ENCODE measurements at regions not wholly inside any gene's neighbourhood (a gene's known extent, or its start where the extent isn't known, plus 50 kb on each side); places are given as distances from the start of the nearest gene placed in this dataset.
A peak's percentile ranks its signal among the peaks of the same experiment; 100 is the strongest.

DNA sequence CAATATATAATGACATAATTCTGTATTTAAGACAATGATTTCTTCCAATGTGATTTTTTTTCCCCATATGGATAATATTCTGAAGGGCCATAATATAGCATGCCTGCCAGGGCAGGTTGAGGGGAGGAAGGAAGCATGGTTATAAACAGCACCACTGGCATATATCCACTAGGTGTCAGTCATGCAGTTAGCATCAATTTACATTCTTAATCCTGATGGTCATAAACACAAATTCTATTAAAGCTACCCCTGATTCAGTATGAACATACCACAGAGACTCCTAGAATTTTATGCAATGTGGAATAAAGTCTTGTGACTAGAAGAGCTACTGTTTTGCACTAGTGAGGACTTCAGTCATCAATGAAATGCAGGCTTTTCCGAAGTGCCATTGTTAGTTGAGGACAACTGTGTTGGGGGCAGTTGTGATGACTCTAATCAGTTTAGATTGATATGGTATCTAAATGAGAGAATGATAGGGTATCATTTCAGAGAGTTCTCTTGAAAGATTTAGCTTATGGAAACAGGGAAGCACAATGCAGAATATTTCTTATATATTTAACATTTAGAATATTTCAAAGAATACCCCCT, 342.7 kb upstream of the NR5A2 start:
- Histone ChIP-seq H3K9ac (ENCODE audit: extremely low read depth, low read length, poor library complexity, severe bottlenecking) (no peak overlapping the region), H3K27ac (ENCODE audit: low read depth, low read length) (no peak overlapping the region), H3K4me3 (ENCODE audit: low read length) (no peak overlapping the region), H3K9me3 (ENCODE audit: control insufficient read depth, low read length) (no peaks in the 10 kb centered on the region), H3K4me1 (ENCODE audit: control insufficient read depth, insufficient read depth, low read length) (peaks cover 14% of the 10 kb centered on the region), H3K27me3 (ENCODE audit: control insufficient read depth, insufficient read depth, low read length, poor library complexity, severe bottlenecking) (no peaks in the 10 kb centered on the region), H3K36me3 (ENCODE audit: control insufficient read depth, insufficient read depth, low read length) (no peaks in the 10 kb centered on the region)
- 45 to 86% methylated on average over 1 of the region's 1 CpG for WGBS, 2 experiments (ENCODE audit: insufficient coverage in 1 of 2, insufficient read length in 1 of 2)
- Mint-ChIP-seq H3K27ac (no peak overlapping the region), H3K4me3 (no peak overlapping the region), H3K27me3 (ENCODE audit: insufficient read depth) (no peaks in the 10 kb centered on the region), H3K4me1 (peaks cover 36% of the 10 kb centered on the region), H3K36me3 (ENCODE audit: low read depth) (no peaks in the 10 kb centered on the region), H3K9me3 (no peaks in the 10 kb centered on the region)
- TF ChIP-seq, protein P1, sequence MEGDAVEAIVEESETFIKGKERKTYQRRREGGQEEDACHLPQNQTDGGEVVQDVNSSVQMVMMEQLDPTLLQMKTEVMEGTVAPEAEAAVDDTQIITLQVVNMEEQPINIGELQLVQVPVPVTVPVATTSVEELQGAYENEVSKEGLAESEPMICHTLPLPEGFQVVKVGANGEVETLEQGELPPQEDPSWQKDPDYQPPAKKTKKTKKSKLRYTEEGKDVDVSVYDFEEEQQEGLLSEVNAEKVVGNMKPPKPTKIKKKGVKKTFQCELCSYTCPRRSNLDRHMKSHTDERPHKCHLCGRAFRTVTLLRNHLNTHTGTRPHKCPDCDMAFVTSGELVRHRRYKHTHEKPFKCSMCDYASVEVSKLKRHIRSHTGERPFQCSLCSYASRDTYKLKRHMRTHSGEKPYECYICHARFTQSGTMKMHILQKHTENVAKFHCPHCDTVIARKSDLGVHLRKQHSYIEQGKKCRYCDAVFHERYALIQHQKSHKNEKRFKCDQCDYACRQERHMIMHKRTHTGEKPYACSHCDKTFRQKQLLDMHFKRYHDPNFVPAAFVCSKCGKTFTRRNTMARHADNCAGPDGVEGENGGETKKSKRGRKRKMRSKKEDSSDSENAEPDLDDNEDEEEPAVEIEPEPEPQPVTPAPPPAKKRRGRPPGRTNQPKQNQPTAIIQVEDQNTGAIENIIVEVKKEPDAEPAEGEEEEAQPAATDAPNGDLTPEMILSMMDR (conservative IDR thresholded peaks at IDR 0.05), result peak; percentile 94
- peak; percentile 63 for DNase-seq

GRCh38 chr1:199685369-199685768, 342.1 kb upstream of the NR5A2 start:
- Histone ChIP-seq H3K27me3 (ENCODE audit: control insufficient read depth, insufficient read depth, low read length, poor library complexity, severe bottlenecking) (no peaks in the 10 kb centered on the region), H3K4me1 (ENCODE audit: control insufficient read depth, insufficient read depth, low read length) (peaks cover 17% of the 10 kb centered on the region), H3K4me3 (ENCODE audit: low read length) (no peak overlapping the region), H3K36me3 (ENCODE audit: control insufficient read depth, insufficient read depth, low read length) (no peaks in the 10 kb centered on the region), H3K9ac (ENCODE audit: extremely low read depth, low read length, poor library complexity, severe bottlenecking) (no peak overlapping the region), H3K9me3 (ENCODE audit: control insufficient read depth, low read length) (no peaks in the 10 kb centered on the region), H3K27ac (ENCODE audit: low read depth, low read length) (no peak overlapping the region)
- Mint-ChIP-seq H3K27ac (no peak overlapping the region), H3K4me3 (no peak overlapping the region), H3K4me1 (peaks cover 42% of the 10 kb centered on the region), H3K36me3 (ENCODE audit: low read depth) (no peaks in the 10 kb centered on the region), H3K9me3 (no peaks in the 10 kb centered on the region), H3K27me3 (ENCODE audit: insufficient read depth) (no peaks in the 10 kb centered on the region)
- 61 to 100% methylated on average over 1 to 2 of the region's 2 CpGs for WGBS, 2 experiments (ENCODE audit: insufficient coverage in 1 of 2, insufficient read length in 1 of 2)
- TF ChIP-seq, protein P1 (conservative IDR thresholded peaks at IDR 0.05), result no peak
- DNase-seq, result no peak

DNA sequence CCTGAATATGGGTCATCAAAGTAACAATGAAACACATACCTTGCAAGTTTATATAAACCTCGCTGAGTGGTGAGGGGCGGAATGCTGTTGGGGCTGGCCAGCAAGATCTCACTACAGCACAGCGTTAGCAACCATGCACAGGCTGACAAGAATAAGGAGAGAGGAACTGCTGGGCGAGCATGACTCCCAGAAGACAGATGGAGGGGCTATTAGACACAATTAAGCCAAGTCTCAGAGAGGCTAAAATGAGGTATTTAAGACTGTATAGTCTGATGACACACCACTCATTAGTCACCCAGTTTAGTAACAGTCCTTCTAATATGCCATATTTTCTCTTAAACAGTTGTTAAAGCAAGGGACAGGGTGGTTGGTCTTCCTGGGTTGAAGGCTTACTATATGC, 340.2 kb upstream of the NR5A2 start:
- Mint-ChIP-seq H3K27ac (no peak overlapping the region), H3K9me3 (no peaks in the 10 kb centered on the region), H3K4me1 (peaks cover 53% of the 10 kb centered on the region), H3K4me3 (no peak overlapping the region), H3K27me3 (ENCODE audit: insufficient read depth) (no peaks in the 10 kb centered on the region), H3K36me3 (ENCODE audit: low read depth) (no peaks in the 10 kb centered on the region)
- TF ChIP-seq, protein P1 (conservative IDR thresholded peaks at IDR 0.05), result no peak
- DNase-seq, result peak; percentile 63
- H3K4me3 ChIP-seq (ENCODE audit: low read length), result no peak overlapping the region
- H3K27ac ChIP-seq (ENCODE audit: low read depth, low read length), result no peak overlapping the region
- no peak overlapping the region for H3K9ac ChIP-seq (ENCODE audit: extremely low read depth, low read length, poor library complexity, severe bottlenecking)
- WGBS, 2 experiments (ENCODE audit: insufficient coverage in 1 of 2, insufficient read length in 1 of 2), result 75 to 78% methylated on average over 2 to 4 of the region's 4 CpGs
- H3K4me1 ChIP-seq (ENCODE audit: control insufficient read depth, insufficient read depth, low read length), result peaks cover 18% of the 10 kb centered on the region
- no peaks in the 10 kb centered on the region for H3K9me3 ChIP-seq (ENCODE audit: control insufficient read depth, low read length)
- H3K36me3 ChIP-seq (ENCODE audit: control insufficient read depth, insufficient read depth, low read length), result no peaks in the 10 kb centered on the region
- no peaks in the 10 kb centered on the region for H3K27me3 ChIP-seq (ENCODE audit: control insufficient read depth, insufficient read depth, low read length, poor library complexity, severe bottlenecking)

Measured in endodermal cell (in vitro differentiated cells).